K562 (cell line): ENCODE measurements at regions not wholly inside any gene's neighbourhood (a gene's known extent, or its start where the extent isn't known, plus 50 kb on each side); places are given as distances from the start of the nearest gene placed in this dataset.

Experiments used
- ATAC-seq: fragments of 200-7000 bp; cut with Tn5 transposase; 3 replicates; pipeline ENCODE4 v1.9.1; 2020; ENCODE audit warnings: moderate library complexity
- BruUV-seq: library from RNA; stranded (reverse); fragments of 400-500 nt; replicated peaks from 2 replicates; lab custom pipeline; 2021; lab: Mats Ljungman, UMichigan
- CTCF ChIA-PET: fragments of 300-600 bp; formaldehyde crosslinking; extraction: SDS; loops from one replicate; lab custom pipeline; 2021; ENCODE audit warnings: low intra/inter-chr PET ratio; lab: Yijun Ruan, JAX
- POLR2A ChIA-PET: fragments of 300-600, 350-650 bp; sonication (Branson Sonifier 250); formaldehyde crosslinking; extraction: SDS; loops from one replicate; lab custom pipeline; 2021; ENCODE audit warnings: antibody characterized with exemption, inconsistent platforms; lab: Yijun Ruan, JAX
- DNase-seq, 4 experiments: peaks; one replicate each; pipeline versions ENCODE4 v3.0.0 to v3.0.0-alpha.2; 2011 to 2018; ENCODE audit warnings: low spot score in 3 of 4, mixed read lengths in 3 of 4; ENCODE audit errors: extremely low read depth in 1 of 4
- FAIRE-seq: peaks from 2 replicates; lab custom pipeline; 2011; peaks lifted over from hg19 to GRCh38; lab: Jason Lieb, UNC
- H2AFZ ChIP-seq: 2 replicates; pipeline ENCODE4 v1.6.0; 2011; ENCODE audit warnings: low read depth, low read length, control low read depth, inconsistent platforms
- H3K27ac ChIP-seq: fragments of 200-600 bp; 3 replicates; pipeline ENCODE4 v1.8.0; 2011; ENCODE audit warnings: low read depth, mild to moderate bottlenecking, control low read depth, inconsistent platforms, low read length, moderate library complexity, mixed read lengths; ENCODE audit errors: extremely low read depth
- H3K27me3 ChIP-seq, 2 experiments: fragments of 300-600 bp in 1 of 2; 2 replicates in 1 of 2; 3 replicates in 1 of 2; pipeline versions ENCODE4 v1.6.0 to v1.8.0; 2011; ENCODE audit warnings: inconsistent platforms in 2 of 2, low read length in 2 of 2, mild to moderate bottlenecking in 1 of 2, mixed read lengths in 1 of 2, moderate library complexity in 1 of 2; ENCODE audit not compliant: control insufficient read depth in 2 of 2, insufficient read depth in 2 of 2
- H3K36me3 ChIP-seq: fragments of 300-600 bp; 3 replicates; pipeline ENCODE4 v1.8.0; 2011; ENCODE audit warnings: mild to moderate bottlenecking, low read length, inconsistent platforms; ENCODE audit not compliant: control insufficient read depth, insufficient read depth
- H3K4me1 ChIP-seq, 2 experiments: fragments of 200-600 bp in 1 of 2; replicated peaks in 1 of 2; 2 replicates in 1 of 2; 3 replicates in 1 of 2; pipeline versions ENCODE4 v1.5.1 to v1.8.0; 2011; ENCODE audit warnings: inconsistent platforms in 2 of 2, low read length in 2 of 2, mild to moderate bottlenecking in 1 of 2, mixed read lengths in 1 of 2, moderate library complexity in 1 of 2; ENCODE audit not compliant: control insufficient read depth in 2 of 2, insufficient read depth in 2 of 2
- H3K4me2 ChIP-seq: 2 replicates; pipeline ENCODE4 v1.6.1; 2011; ENCODE audit warnings: low read length, control low read depth, inconsistent platforms, mixed read lengths; ENCODE audit not compliant: insufficient read depth
- H3K4me3 ChIP-seq: fragments of 200-600 bp; sonication (generic), shearing (Covaris generic); 2 replicates; pipeline ENCODE4 v1.5.1; 2016; ENCODE audit warnings: control low read depth, inconsistent platforms
- H3K79me2 ChIP-seq: fragments of 200-600 bp; 3 replicates; pipeline ENCODE4 v1.8.0; 2011; ENCODE audit warnings: low read length, inconsistent platforms; ENCODE audit not compliant: control insufficient read depth, insufficient read depth
- H3K9ac ChIP-seq, 2 experiments: 2 replicates each; pipeline versions ENCODE4 v1.6.0 to v1.6.1; 2011; ENCODE audit warnings: low read depth in 2 of 2, low read length in 2 of 2, control low read depth in 1 of 2, inconsistent platforms in 1 of 2, mild to moderate bottlenecking in 1 of 2, mixed read lengths in 1 of 2; ENCODE audit not compliant: insufficient read depth in 1 of 2
- H3K9me1 ChIP-seq: one replicate; pipeline ENCODE4 v1.6.0; 2011; ENCODE audit warnings: inconsistent platforms, mild to moderate bottlenecking, low read length, moderate library complexity; ENCODE audit not compliant: control insufficient read depth, insufficient read depth
- H3K9me3 ChIP-seq: replicated peaks from 2 replicates; pipeline ENCODE4 v1.5.1; 2011; ENCODE audit warnings: low read depth, low read length, inconsistent platforms; ENCODE audit not compliant: control insufficient read depth, insufficient read depth
- H4K20me1 ChIP-seq: replicated peaks from 2 replicates; pipeline ENCODE4 v1.6.1; 2011; ENCODE audit warnings: low read length, inconsistent platforms, mixed read lengths; ENCODE audit not compliant: control insufficient read depth, insufficient read depth
- ARID2 ChIP-seq: fragments of 450-650 bp; IDR thresholded peaks from 2 replicates; pipeline ENCODE4 v1.6.1; 2017; ENCODE audit warnings: antibody characterized with exemption, mild to moderate bottlenecking
- BHLHE40 ChIP-seq: IDR thresholded peaks from 2 replicates; pipeline ENCODE4 v1.6.1; 2011; ENCODE audit warnings: low read length, improper control_type of control experiment
- CHAMP1 ChIP-seq: fragments of 450-650 bp; IDR thresholded peaks from 2 replicates; pipeline ENCODE4 v1.6.1; 2016; ENCODE audit warnings: mild to moderate bottlenecking
- NKRF ChIP-seq: fragments of 450-650 bp; IDR thresholded peaks from 2 replicates; pipeline ENCODE4 v1.6.1; 2016; ENCODE audit warnings: borderline replicate concordance
- PBX2 ChIP-seq, 2 experiments: IDR thresholded peaks in 1 of 2; conservative IDR thresholded peaks in 1 of 2; 2 replicates each; pipeline ENCODE4 v1.6.1; 2016; ENCODE audit warnings: low read depth in 2 of 2, mild to moderate bottlenecking in 1 of 2, missing compliant biosample characterization in 1 of 2, missing genetic modification characterization in 1 of 2, moderate library complexity in 1 of 2
- TAL1 ChIP-seq: fragments of 450-650 bp; IDR thresholded peaks from 2 replicates; pipeline ENCODE4 v1.6.1; 2016; ENCODE audit warnings: mild to moderate bottlenecking
- USF1 ChIP-seq: sonication (generic); formaldehyde crosslinking; IDR thresholded peaks from 2 replicates; pipeline ENCODE4 v1.9.0; 2022; ENCODE audit warnings: mild to moderate bottlenecking, missing genetic modification reagents
- ZNF609 ChIP-seq: sonication (generic); formaldehyde crosslinking; IDR thresholded peaks from 2 replicates; pipeline ENCODE4 v1.8.1; 2023; ENCODE audit warnings: missing genetic modification reagents, mild to moderate bottlenecking, borderline replicate concordance
- WGBS: fragments of 100-300 bp; shearing (Covaris generic); methylation state at CpG from one replicate; pipeline ENCODE4 v1.1.6; 2016; ENCODE audit warnings: low coverage, mixed read lengths; ENCODE audit not compliant: insufficient coverage; ENCODE audit errors: missing lambda C conversion rate; 5-methylcytosine and 5-hydroxymethylcytosine counted together
- in situ Hi-C: fragments of 300-500 bp; cut with MboI; formaldehyde crosslinking; loops from 4 replicates; pipeline ENCODE4 v1.15.0; 2018; ENCODE audit warnings: inconsistent platforms, mixed read lengths
- intact Hi-C: fragments of 100-400 bp; cut with micrococcal nuclease; formaldehyde crosslinking; loops from 2 replicates; pipeline ENCODE4 v1.14.2; 2022

GRCh38 chr5:74400067-74400466 lies 240.5 kb downstream of the ENC1 start:
- FAIRE-seq (no peak), ATAC-seq (no peak), DNase-seq (no peak)
- Histone ChIP-seq H3K27me3 (no peaks in the 10 kb centered on the region), H3K9ac (no peak overlapping the region), H3K4me2 (no peak overlapping the region), H3K36me3 (no peaks in the 10 kb centered on the region), H3K4me1 (no peaks in the 10 kb centered on the region), H3K9me3 (no peaks in the 10 kb centered on the region), H2AFZ (no peak overlapping the region), H3K9me1 (no peaks in the 10 kb centered on the region), H4K20me1 (no peaks in the 10 kb centered on the region), H3K79me2 (no peaks in the 10 kb centered on the region), H3K4me3 (no peak overlapping the region), H3K27ac (no peak overlapping the region)
- POLR2A ChIA-PET = no interaction called here
- CTCF ChIA-PET = no interaction called here
- no TSS peak for BruUV-seq
- intact Hi-C loops = no loop called here
- in situ Hi-C loops = no loop called here
- WGBS = 26% methylated on average over 2 of the region's 2 CpGs
- TF ChIP-seq TAL1 = no peak
- no peak for TF ChIP-seq NKRF
- TF ChIP-seq ZNF609 (CRISPR knock-in tag) = no peak
- TF ChIP-seq PBX2 (CRISPR knock-in tag; IDR thresholded peaks at IDR 0.05; ENCODE audit: low read depth) = no peak
- no peak for TF ChIP-seq PBX2 (tag; conservative IDR thresholded peaks at IDR 0.05; ENCODE audit: low read depth)
- no peak for TF ChIP-seq ARID2
- no peak for TF ChIP-seq BHLHE40
- TF ChIP-seq USF1 = no peak
- no peak for TF ChIP-seq CHAMP1
